Loucy (cell line): ENCODE measurements at regions not wholly inside any gene's neighbourhood (a gene's known extent, or its start where the extent isn't known, plus 50 kb on each side); places are given as distances from the start of the nearest gene placed in this dataset.
A peak's percentile ranks its signal among the peaks of the same experiment; 100 is the strongest.
"Not testable (repeated sequence)": the region's sequence is repeated elsewhere in the genome, so short reads cannot be mapped to it uniquely, and the experiment has no call there.

Experiments used
- H2AFZ ChIP-seq: fragments of 200-600 bp; sonication (generic); 2 replicates; pipeline ENCODE4 v1.6.0; 2016; ENCODE audit warnings: antibody characterized with exemption, mild to moderate bottlenecking, low read length, moderate library complexity
- H3F3A ChIP-seq: fragments of 200-600 bp; 2 replicates; pipeline ENCODE4 v1.6.0; 2016; ENCODE audit warnings: antibody characterized with exemption, low read depth, mild to moderate bottlenecking
- H3K27me3 ChIP-seq: fragments of 200-600 bp; sonication (generic); 2 replicates; pipeline ENCODE4 v1.6.1; 2014; ENCODE audit warnings: low read length, mild to moderate bottlenecking; ENCODE audit not compliant: insufficient read depth, poor library complexity, severe bottlenecking
- H3K36me3 ChIP-seq: fragments of 200-600 bp; sonication (generic); 2 replicates; pipeline ENCODE4 v1.6.1; 2016; ENCODE audit warnings: low read length; ENCODE audit not compliant: insufficient read depth
- H3K4me1 ChIP-seq: fragments of 200-600 bp; sonication (generic); 2 replicates; pipeline ENCODE4 v1.5.1; 2014; ENCODE audit warnings: low read length, mild to moderate bottlenecking; ENCODE audit not compliant: insufficient read depth, poor library complexity, severe bottlenecking
- H3K4me2 ChIP-seq: fragments of 200-600 bp; sonication (generic); 2 replicates; pipeline ENCODE4 v1.6.0; 2014; ENCODE audit warnings: antibody characterized with exemption, low read length, low read depth, mild to moderate bottlenecking; ENCODE audit not compliant: poor library complexity, severe bottlenecking
- H3K4me3 ChIP-seq: fragments of 200-600 bp; sonication (generic); 2 replicates; pipeline ENCODE4 v1.5.1; 2014; ENCODE audit warnings: low read length, mild to moderate bottlenecking, mixed read lengths; ENCODE audit not compliant: poor library complexity, severe bottlenecking
- H3K79me2 ChIP-seq: fragments of 200-600 bp; sonication (generic); 2 replicates; pipeline ENCODE4 v1.6.1; 2014; ENCODE audit warnings: low read length; ENCODE audit not compliant: insufficient read depth
- H3K9ac ChIP-seq: fragments of 200-600 bp; sonication (generic); 2 replicates; pipeline ENCODE4 v1.6.0; 2014; ENCODE audit warnings: mild to moderate bottlenecking, low read depth, low read length, moderate library complexity; ENCODE audit not compliant: poor library complexity, severe bottlenecking
- H3K9me2 ChIP-seq: fragments of 200-600 bp; sonication (generic); replicated peaks from 2 replicates; pipeline ENCODE4 v1.6.1; 2016; ENCODE audit warnings: low read depth, low read length, mixed read lengths
- H3K9me3 ChIP-seq: fragments of 200-600 bp; sonication (generic); 2 replicates; pipeline ENCODE4 v1.6.1; 2014; ENCODE audit warnings: mild to moderate bottlenecking, antibody characterized with exemption, low read length, low read depth; ENCODE audit not compliant: insufficient read depth
- H4K20me1 ChIP-seq: fragments of 200-600 bp; sonication (generic); 2 replicates; pipeline ENCODE4 v1.6.0; 2014; ENCODE audit warnings: antibody characterized with exemption, low read length, mild to moderate bottlenecking; ENCODE audit not compliant: insufficient read depth, poor library complexity, severe bottlenecking
- CTCF ChIP-seq: fragments of 200-600 bp; sonication (generic); conservative IDR thresholded peaks from 2 replicates; pipeline ENCODE4 v1.5.1; 2014; ENCODE audit warnings: mild to moderate bottlenecking, antibody characterized with exemption, low read length
- EZH2phosphoT487 ChIP-seq: fragments of 200-600 bp; IDR thresholded peaks from 2 replicates; pipeline ENCODE4 v1.6.1; 2018; ENCODE audit warnings: antibody characterized with exemption, mild to moderate bottlenecking, moderate library complexity, borderline replicate concordance

- Histone ChIP-seq H3K9me2 (no peaks in the 10 kb centered on the region), H3K4me3 (no peak overlapping the region), H3K9ac (no peak overlapping the region), H3F3A (no peaks in the 10 kb centered on the region), H3K9me3 (0 out of 2 replicates have a peak, but pooled peaks cover 3% of the 10 kb centered on the region), H2AFZ (no peak overlapping the region), H4K20me1 (no peaks in the 10 kb centered on the region), H3K79me2 (no peaks in the 10 kb centered on the region), H3K36me3 (no peaks in the 10 kb centered on the region), H3K4me1 (peaks cover 7% of the 10 kb centered on the region), H3K4me2 (no peak overlapping the region), H3K27me3 (no peaks in the 10 kb centered on the region)
- TF ChIP-seq CTCF (no peak), EZH2phosphoT487 (no peak)
Observed at GRCh38 chr7:19352305-19352695, 207.1 kb upstream of the FERD3L start.

DNA sequence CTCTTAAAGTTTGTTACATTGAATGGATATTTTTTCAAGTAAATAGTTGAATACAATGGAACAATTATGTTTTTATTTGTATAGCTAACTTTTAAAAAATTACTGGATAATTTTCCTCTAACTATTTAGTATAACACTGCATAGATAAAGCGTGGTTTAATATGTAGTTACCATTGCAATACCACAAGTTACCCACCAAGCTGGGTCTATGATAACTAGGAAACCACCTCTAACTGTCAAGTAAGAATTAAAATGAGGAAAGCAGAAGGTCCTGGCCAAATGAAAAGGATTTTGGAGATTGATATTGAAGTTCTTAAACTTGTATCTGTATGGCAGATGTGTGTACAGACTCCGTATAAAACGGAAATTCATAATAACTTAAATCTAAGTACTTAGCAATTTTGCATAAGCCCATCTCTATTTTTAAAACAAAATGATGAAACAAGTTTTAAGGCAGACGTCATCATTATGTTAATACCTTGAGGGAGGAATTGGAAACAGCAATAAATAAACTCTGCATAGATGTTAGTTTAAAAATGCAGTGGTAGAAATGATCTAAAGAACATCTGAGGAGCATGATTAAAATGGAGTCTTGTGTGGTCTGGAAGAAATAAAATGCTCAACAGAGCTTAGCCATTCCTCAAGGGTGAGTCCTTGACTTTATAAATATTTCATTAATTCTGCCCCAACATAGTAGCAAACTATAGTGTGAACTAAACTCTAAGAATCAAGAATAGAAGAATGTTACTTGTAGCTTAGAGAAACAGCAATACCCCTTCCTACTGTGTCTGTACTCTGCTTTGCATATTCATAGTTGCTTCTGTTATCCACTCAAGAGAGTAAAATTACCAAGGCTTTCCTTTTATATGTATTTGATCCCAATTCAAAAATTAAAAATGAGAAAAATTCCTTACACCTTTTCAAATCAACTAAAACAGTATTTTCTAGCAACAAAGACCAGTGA, 206.4 kb upstream of the FERD3L start:
- H3K9ac ChIP-seq = no peak overlapping the region
- no peaks in the 10 kb centered on the region for H4K20me1 ChIP-seq
- no peaks in the 10 kb centered on the region for H3K9me2 ChIP-seq
- H2AFZ ChIP-seq = 0 out of 2 replicates have a peak overlapping the region, but pooled peaks have one; percentile 14
- peaks cover 7% of the 10 kb centered on the region for H3K4me1 ChIP-seq
- H3K9me3 ChIP-seq = 0 out of 2 replicates have a peak, but pooled peaks cover 3% of the 10 kb centered on the region
- no peaks in the 10 kb centered on the region for H3K27me3 ChIP-seq
- H3K79me2 ChIP-seq = no peaks in the 10 kb centered on the region
- H3K4me3 ChIP-seq = no peak overlapping the region
- no peaks in the 10 kb centered on the region for H3F3A ChIP-seq
- TF ChIP-seq EZH2phosphoT487 (no peak), CTCF (no peak)
- H3K36me3 ChIP-seq = no peaks in the 10 kb centered on the region
- H3K4me2 ChIP-seq = no peak overlapping the region

DNA sequence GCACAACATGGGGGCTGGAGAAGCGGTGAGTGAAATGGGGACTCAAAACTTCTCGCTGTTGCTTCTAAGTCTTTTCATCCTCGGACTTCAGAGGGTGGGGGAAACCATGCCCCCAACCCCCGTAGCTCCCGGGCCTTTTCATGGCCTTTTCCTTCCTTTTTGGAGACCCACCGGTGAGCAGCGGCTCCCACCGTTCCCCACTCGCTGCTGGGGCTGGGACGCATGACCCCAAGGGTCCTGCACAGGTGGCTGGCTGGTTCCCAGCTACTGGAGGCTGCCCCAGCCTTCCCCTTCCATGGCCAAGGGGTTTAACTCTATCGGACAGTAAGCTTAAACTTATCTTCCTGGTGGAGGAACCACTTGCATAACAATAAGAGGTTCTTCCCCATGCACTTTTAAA, 194.3 kb upstream of the FERD3L start:
- Histone ChIP-seq H3K9me3 (no peaks in the 10 kb centered on the region), H3K79me2 (no peaks in the 10 kb centered on the region), H4K20me1 (no peaks in the 10 kb centered on the region), H3K4me1 (no peaks in the 10 kb centered on the region), H3K4me2 (no peak overlapping the region), H3K27me3 (no peaks in the 10 kb centered on the region), H3K9me2 (no peaks in the 10 kb centered on the region), H3K9ac (no peak overlapping the region), H3K4me3 (no peak overlapping the region), H3K36me3 (no peaks in the 10 kb centered on the region), H3F3A (no peaks in the 10 kb centered on the region), H2AFZ (no peak overlapping the region)
- TF ChIP-seq CTCF (no peak), EZH2phosphoT487 (no peak)

- H3K27me3 ChIP-seq, H3F3A ChIP-seq, H3K4me1 ChIP-seq, H4K20me1 ChIP-seq, H3K9ac ChIP-seq, H3K9me3 ChIP-seq, H3K4me2 ChIP-seq, H2AFZ ChIP-seq, H3K9me2 ChIP-seq, H3K79me2 ChIP-seq, H3K4me3 ChIP-seq, H3K36me3 ChIP-seq: not testable (repeated sequence)
Observed at GRCh38 chr7:19338512-19338911, 193.3 kb upstream of the FERD3L start.
